Epidermal melanocyte (primary cell): ENCODE measurements at regions not wholly inside any gene's neighbourhood (a gene's known extent, or its start where the extent isn't known, plus 50 kb on each side); places are given as distances from the start of the nearest gene placed in this dataset.
"Not testable (repeated sequence)": the region's sequence is repeated elsewhere in the genome, so short reads cannot be mapped to it uniquely, and the experiment has no call there.

Experiments used
- DNase-seq: peaks from one replicate; pipeline ENCODE4 v3.0.0; 2011; ENCODE audit warnings: low spot score; ENCODE audit not compliant: insufficient read length

DNA sequence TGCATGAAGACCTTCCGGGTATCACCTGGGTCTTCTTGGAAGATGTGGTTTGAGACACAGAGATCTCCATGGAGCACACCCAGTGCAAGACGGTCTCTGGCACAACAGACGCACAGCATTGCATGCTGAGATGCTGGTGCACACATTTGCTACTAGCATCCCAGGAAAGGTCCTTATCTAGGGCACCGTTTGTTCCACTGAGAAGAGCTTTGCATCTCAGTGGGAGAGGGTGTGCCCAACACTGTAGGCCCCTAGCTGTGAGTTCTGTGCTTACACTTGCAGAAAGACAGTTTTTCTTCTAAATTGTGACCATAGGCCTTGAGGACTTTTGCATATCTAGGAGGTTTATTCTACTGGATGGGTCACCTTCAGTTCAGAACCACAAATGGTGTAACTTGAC lies 554.1 kb downstream of the MATN1 start:
- no peak for DNase-seq

DNA sequence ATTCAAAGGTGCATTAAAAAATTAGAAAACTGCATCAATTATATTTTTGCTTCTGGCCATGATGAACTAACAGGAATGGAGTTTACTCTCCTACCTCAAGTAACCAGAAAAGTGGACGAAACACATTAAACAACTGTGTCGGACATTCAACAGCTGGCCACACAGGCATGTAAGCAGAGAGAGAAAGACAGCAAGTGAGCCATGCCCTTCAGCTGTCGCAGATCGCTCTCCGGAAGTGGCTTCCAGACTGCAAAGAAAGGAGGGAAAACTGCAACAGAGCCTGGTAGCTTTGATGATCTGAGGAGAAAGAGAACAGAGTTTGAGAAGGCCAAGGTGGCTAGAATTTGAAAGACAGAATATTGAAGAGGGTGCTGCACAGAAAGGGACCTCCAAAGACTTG lies 557.2 kb downstream of the MATN1 start:
- no peak for DNase-seq

DNA sequence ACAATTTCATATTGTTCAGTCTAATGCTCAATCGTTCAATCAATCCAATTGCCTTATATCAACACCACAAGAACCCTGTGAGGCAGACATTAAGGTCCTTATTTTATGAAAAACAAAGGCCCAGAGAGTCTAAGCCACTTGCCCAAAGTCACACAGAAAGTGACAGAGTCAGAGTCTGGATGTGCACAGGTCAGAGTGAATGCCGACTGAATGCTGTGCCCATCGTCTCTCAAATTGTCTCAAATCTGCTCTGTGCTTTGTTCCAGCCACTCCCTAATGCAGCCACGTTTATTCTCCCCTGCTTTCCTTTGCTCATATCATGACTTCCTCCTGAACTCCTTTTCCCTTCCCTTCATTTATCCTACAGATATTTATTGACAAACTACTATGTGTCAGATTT lies 558.3 kb downstream of the MATN1 start:
- DNase-seq = no peak

DNA sequence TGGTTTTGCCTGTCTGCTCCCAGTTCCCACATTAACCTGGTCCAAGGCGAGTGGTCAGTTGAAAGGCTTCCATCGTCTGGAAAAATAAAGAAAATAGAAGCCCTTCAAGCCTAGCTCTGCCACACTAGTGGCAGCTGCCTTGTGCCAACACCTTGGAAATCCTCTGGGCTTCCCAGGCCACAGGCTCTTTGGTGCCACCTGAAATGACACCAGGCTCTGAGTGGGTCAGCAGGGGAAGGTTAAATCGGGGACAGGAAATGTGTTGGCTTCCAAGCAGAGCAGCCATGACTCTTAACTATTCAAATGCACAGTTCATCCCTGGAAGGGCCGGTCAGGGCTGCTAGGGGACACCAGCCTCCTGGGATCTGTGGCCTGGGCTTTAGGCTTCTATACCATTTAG lies 558.7 kb downstream of the MATN1 start:
- no peak for DNase-seq

DNA sequence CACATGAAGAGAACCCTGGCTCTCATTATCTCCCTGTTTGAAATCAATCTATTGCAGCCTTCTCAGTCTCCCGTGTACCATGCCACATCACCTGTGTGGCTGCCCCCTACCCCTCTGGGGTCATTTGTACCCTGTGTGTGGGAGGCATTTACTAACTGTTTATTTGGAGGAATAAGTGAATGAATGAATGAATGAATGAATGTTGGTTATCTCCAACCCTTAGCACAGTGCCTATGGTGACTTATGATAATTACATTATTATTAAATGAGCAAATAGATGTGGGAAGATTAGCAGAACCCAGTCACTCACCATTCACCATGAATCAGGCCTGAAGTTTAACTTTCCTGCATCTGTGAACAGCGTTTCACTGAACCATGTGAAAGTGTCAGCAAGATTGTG lies 560.8 kb downstream of the MATN1 start:
- no peak for DNase-seq

DNA sequence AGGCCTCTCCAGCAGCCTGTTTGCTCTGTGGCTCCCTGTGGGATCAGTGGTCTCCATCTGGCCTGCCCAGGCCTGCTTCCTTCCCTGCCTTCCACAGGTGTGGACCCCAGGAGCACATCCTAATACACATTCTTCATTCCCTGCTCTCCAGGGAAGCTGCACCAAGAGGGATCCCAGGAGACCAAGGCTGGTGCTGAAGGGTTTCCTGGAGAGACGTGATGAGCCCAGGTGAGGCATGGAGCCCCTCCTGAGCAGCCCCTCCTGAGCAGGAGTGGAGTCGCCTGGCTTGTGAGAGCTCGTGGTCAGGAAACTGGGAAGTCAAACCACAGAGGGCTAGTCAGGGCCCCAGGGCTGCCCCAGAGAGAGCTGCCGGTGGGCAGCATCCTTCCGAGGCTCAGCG lies 561.4 kb downstream of the MATN1 start:
- no peak for DNase-seq

DNA sequence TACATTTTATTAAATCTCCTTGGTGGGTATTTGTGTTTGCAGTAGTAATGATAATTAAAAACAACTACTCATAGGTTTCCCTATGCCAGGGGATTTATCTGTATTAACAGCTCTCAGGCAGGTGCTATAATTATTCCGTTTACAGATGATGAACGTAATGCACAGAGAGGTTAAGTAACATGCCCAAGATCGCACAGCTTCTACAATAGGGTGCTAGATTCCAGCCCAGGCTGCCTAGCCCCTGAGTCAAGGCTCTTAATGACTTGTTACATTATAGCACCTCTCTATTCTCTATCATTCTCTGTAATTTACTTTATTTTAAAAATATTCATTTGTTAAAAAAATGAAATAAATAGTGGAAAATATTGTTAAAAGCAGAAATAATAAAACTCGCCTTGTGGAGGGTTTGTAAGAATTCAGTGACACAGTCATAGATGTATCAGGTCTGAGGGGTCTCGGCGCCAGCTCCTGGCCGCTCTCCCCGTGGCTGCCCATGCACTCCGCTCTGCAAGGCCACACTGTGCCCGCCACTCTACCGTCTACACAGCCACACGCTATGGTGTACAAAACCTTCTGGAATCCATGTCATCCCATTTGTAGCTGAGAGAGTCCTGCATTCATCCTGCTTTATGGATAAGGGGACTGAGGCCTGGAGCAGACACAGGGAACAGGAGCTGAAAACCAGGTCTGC lies 562.2 kb downstream of the MATN1 start:
- no peak for DNase-seq

DNA sequence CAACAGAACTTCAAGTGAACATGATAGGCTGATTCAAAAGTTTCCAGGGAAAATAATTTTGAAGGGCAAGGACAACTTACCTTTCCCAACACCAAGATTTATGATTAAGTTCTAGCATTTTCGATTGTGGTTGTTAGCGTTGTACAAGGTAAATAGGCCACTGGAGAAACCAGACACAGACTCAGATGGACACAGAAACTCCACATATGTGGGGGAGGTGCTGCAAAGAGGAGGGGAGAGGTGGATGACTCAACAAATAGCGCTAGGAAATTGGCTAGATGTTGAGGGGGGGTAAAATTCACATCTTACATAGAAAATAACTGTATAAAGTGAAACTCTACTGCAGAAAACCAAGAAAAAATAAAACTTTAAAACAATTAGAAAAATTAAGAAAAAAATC lies 564.4 kb downstream of the MATN1 start:
- DNase-seq = no peak

DNA sequence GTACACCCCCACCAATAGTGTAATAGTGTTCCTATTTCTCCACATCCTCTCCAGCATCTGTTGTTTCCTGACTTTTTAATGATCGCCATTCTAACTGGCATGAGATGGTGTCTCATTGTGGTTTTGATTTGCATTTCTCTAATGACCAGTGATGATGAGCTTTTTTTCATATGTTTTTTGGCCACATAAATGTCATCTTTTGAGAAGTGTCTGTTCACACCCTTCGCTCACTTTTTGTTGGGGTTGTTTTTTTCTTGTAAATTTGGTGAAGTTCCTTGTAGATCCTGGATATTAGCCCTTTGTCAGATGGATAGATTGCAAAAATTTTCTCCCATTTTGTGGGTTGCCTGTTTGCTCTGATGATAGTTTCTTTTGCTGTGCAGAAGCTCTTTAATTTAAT lies 567.7 kb downstream of the MATN1 start:
- not testable (repeated sequence) for DNase-seq

DNA sequence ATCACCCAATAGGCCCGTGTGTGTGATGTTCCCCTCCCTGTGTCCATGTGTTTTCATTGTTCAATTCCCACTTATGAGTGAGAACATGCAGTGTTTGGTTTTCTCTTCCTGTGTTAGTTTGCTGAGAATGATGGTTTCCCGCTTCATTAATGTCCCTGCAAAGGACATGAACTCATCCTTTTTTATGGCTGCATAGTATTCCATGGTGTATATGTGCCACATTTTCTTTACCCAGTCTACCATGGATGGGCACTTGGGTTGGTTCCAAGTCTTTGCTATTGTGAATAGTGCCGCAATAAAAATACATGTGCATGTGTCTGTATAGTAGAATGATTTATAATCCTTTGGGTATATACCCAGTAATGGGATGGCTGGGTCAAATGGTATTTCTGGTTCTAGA lies 568.1 kb downstream of the MATN1 start:
- DNase-seq = not testable (repeated sequence)

DNA sequence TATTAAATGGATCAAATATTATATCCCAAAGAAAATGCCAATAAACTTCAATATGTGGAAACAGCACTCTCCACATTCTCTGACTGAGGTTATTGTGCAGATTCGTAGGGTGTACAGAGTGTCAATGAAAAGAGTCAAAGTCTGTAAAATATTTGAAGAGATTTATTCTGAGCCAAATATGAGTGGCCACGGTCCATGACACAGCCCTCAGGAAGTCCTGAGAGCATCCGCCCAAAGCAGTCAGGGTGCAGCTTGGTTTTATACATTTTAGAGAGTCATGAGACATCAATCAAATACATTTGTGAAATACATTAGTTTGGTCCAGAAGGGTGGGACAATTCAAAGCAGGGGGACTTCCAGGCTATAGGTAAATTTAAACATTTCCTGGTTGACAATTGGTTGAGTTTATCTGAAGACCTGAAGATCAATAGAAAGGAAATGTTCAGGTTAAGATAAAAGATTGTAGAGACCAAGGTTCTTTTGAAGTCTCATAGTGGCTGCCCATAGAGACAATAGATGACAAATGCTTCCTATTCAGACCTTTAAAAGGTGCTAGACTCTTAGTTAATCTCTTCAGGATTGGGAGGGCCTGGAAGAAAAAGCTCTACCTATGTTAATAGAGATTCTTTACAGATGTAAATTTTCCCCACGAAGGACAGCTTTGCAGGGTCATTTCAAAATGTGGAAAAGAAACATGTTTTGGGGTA lies 569.5 kb downstream of the MATN1 start:
- no peak for DNase-seq

DNA sequence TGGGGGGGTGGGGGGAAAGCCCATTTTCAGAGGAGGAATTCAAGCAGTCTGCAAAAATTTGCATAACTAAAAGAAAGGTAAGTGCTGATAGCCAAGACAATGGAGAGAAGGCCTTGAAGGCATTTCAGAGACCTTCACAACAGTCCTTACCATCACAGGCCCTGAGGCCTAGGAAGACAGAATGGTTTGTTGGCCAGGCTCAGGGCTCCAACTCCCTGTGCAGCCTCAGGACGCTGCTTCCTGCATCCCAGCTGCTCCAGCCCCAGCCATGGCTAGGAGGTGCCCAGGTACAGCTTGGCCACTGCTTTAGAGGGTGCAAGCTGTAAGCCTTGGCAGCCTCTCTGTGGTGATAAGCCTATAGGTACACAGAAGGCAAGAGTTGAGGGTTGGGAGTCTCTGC lies 571.6 kb downstream of the MATN1 start:
- DNase-seq = no peak

DNA sequence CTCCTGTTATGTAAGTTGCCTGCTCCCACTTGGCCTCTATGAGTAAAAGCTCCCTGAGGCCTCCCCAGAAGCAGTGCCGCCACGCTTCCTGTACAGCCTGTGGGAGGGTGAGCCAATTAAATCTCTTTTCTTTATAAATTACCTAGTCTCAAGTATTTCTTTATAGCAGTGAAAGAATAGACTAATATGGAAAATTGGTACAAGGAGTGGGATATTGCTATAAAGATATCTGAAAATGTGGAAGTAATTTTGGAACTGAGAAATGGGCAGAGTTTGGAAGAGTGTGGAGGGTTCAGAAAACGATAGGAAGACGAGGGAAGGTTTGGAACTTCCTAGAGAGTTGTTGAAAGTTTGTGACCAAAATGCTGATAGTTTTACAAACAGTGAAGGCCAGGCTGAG lies 572.3 kb downstream of the MATN1 start:
- no peak for DNase-seq

DNA sequence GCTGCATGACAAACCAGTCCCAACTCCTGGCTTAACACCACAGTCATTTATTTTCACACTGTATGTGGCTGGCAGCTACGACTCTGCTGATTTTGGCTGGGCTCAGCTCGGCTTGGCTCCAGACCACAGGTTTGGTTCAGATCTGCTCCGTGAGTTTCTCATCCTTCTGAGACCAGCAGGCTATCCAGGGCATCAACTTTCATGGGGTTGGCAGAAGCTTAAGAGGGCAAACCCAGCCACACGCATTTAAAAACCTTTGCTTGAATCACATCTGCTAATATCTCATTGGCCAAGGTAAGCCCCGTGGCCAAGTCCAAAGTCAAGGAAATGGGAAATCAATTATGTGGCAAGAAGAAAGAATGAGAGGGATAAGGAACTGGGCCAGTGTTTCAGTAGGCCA lies 574.2 kb downstream of the MATN1 start:
- no peak for DNase-seq

DNA sequence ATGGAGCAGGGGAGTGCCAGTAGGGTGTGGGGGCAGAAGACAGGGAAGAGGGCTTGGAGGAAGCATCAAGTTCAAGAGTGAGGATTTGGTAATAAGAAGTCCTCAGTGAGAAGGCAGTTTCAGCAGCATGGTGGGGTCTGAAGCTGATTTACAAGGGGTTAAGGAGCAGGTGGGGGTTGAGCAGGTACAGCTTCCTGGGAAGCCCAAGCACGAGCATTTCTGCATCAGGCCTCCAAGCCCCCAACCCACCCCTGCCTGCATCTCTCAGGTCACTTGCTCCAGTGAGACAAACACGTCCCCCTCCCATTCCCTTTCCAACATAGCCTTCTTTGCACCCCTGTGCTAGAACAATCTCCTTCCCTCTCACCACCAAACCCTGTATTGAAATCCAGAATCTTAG lies 574.7 kb downstream of the MATN1 start:
- DNase-seq = no peak

DNA sequence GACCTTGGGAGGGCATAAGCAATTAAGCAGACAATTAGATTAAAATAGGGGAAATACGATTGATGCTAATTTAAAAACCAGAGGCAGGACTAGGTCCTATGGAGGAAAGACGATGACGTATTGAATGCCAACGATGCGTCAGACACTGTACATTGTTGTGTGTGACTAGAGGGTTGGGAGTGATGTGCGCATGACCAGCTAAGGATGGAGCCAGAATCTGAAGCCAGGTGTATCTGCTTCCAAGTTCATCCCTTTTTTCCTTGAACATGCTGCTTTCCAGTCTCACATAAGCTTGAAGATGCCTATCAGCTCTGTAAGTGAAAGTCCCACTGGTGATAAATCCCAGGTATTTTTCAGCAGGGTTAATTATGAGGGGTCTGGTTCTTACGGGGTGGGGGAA lies 576.2 kb downstream of the MATN1 start:
- no peak for DNase-seq

DNA sequence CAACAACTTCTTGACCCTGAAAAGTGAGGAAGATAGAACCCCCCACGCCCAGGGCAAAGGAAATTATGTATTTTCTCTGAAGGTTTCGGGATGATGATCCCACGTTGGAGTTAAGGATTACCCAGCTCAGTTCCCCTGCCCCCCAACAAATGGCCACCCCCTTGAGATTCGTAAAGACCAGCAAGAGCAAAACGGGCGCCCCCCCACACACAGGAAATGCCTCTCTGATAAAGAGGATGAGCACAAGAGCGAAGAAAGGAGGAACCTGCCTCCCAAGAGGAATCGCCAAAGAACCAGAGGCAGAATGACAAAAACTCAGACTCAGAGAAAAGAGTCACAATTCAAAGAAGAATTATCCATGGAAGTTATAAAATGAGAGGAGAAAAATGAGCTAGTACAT lies 576.9 kb downstream of the MATN1 start:
- no peak for DNase-seq

DNA sequence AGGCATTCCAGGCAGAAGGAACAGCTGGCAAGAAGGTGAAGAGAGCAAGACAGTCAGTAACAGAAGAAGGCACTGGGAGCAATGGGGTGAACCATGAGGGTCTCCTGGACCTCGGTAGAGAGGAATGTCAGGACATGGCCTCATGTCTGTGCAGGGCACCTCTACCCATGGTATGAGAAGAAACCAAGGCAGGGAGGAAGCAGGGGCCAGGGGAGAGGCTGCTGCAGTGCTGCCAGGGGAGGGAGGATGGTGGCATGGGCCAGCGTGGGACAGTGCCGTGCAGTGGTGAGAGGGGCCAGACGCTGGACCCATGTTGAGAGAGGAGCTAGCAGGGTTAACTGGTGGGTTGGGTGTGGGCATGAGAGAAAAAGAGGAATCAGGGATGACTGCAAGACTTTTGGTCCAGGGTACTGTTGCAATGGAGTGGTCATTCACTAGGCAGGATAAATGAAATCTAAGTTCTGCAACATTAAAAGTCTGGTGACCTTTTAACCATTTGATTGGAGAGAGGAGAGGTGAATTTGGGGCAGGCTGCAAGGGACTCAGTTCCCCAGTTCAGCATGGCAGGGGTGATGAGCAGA lies 577.6 kb downstream of the MATN1 start:
- no peak for DNase-seq

DNA sequence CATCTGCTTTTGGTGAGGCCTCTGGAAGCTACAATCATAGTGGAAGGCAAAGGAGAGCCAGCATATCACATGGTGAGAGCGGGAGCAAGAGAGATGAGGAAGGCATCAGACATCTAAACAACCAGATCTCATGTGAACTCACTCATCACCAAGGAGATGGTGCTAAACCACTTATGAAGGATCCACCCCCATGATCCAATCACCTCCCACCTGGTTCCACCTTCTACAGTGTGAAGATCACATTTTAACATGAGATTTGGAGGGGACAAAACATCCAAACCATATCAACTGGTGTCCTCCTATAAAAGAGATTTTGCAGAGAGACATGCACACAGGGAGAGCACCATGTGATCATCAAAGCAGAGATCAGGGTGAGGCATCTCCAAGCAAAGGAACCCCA lies 578.6 kb downstream of the MATN1 start:
- no peak for DNase-seq

DNA sequence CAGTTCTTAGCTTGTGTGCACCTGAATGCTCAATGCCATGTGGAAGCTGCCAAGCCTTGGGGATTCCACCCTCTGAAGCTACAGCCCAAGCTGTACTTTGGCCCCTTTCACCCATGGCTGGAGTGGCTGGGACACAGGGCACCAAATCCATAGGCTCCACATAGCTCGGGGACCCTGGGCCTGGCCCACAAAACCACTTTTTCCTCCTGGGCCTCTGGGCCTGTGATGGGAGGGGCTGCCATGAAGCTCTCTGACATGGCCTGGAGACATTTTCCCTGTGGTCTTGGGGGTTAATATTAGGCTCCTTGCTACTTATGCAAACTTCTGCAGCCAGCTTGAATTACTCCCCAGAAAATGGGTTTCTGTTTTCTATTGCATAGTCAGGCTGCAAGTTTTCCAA lies 579.9 kb downstream of the MATN1 start:
- DNase-seq = no peak

DNA sequence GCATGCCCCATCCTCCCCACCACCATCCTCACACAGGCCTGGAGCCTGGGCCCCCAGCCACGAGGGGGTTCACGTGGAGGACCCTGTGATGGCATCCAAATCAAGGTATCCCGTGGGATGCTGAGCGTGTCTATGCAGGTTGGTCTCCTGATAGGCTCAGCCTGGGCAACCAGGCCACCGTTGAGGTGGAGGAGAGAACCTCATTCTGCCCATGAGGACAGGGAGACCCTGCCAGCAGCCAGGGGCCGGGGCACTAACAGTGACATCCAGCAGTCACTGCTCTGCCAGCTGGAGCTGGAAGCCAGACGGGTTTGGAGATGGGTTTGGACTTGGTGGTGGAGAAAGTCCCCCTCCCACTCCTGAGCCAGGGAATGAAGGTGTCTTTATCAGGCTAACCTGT lies 582.8 kb downstream of the MATN1 start:
- no peak for DNase-seq

DNA sequence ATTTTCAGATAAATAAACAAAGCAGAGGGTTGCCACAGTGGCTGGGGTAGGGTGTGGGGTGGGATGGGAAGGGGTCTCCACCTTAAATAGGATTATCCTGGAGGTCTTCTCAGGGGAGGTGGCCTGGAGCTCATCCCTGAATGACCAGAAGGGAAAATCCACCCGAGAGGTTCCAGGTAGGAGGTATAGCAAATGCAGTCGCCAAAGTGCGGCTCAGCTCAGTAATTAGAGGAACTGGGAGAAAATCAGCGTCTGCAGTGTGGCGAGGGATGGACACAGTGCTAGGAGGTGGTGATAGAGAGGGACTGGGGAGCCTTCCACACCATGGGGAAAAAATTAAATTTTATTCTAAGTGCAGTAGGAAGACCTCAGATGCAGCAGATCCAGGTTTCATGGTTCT lies 584.5 kb downstream of the MATN1 start:
- no peak for DNase-seq

DNA sequence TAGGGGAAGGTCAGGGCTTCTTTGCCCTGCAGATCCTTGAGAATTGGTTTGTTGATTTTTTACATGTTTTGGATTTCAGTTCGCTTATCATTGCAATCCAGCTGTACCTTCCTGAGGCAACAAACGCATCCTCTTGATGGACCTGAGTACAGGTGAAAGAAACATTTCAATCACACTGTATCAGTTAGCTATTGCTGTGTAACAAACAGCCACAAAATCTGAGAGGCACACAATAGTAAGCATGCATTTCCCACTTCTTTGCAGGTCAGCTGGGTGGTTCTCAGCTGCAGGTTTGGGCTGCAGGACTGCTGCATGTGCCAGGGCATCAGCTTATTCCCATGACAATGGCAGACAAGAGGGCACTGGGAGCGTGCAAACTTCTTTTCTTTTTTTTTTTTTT lies 586.4 kb downstream of the MATN1 start:
- DNase-seq = no peak
